C4-2B (cell line): ENCODE measurements at regions not wholly inside any gene's neighbourhood (a gene's known extent, or its start where the extent isn't known, plus 50 kb on each side); places are given as distances from the start of the nearest gene placed in this dataset.

Experiments used
- H3K27ac ChIP-seq: fragments of 450-650 bp; 2 replicates; pipeline ENCODE4 v1.5.1; 2017
- ZFX ChIP-seq: fragments of 450-650 bp; IDR thresholded peaks from 2 replicates; pipeline ENCODE4 v1.6.1; 2017
- TF ChIP-seq, protein P1 (sequence below): fragments of 450-650 bp; conservative IDR thresholded peaks from 2 replicates; pipeline ENCODE4 v1.5.1; 2017; ENCODE audit warnings: mild to moderate bottlenecking

DNA sequence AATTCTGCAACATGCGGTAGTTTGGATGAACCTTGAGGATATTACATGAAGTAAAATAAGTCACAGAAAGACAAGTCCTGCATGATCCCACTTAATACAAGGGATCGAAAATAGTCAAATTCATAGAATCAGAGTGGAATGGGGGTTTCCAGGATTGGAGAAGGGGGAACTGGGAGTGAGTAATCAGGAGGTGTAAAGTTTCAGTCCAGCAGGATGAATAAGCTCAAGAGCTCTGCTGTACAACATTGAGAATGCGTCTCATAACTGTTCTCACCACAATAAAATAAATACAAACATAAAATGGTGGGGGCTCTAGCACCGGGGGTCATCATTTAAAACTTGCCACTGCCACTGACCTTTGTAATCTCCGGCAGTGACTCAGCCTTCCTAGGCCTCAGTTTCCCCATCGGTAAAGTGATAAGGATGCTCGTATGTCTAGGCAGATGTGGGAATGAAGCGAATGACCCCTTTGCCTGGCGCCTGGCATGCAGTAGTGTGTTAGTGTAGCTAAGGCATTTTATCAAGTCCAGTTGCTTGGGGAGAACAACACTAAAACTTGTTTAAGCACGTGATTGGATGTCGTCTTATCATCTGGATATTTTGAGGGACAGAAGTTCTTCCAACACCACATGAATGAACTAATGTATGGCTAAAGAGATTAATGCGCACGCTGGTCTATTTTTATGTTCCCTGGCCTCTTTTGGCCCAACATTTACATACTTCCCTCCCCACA, 421.1 kb downstream of the QKI start:
- no peak overlapping the region for H3K27ac ChIP-seq
- no peak for TF ChIP-seq ZFX
- TF ChIP-seq, protein P1, sequence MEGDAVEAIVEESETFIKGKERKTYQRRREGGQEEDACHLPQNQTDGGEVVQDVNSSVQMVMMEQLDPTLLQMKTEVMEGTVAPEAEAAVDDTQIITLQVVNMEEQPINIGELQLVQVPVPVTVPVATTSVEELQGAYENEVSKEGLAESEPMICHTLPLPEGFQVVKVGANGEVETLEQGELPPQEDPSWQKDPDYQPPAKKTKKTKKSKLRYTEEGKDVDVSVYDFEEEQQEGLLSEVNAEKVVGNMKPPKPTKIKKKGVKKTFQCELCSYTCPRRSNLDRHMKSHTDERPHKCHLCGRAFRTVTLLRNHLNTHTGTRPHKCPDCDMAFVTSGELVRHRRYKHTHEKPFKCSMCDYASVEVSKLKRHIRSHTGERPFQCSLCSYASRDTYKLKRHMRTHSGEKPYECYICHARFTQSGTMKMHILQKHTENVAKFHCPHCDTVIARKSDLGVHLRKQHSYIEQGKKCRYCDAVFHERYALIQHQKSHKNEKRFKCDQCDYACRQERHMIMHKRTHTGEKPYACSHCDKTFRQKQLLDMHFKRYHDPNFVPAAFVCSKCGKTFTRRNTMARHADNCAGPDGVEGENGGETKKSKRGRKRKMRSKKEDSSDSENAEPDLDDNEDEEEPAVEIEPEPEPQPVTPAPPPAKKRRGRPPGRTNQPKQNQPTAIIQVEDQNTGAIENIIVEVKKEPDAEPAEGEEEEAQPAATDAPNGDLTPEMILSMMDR, result no peak

DNA sequence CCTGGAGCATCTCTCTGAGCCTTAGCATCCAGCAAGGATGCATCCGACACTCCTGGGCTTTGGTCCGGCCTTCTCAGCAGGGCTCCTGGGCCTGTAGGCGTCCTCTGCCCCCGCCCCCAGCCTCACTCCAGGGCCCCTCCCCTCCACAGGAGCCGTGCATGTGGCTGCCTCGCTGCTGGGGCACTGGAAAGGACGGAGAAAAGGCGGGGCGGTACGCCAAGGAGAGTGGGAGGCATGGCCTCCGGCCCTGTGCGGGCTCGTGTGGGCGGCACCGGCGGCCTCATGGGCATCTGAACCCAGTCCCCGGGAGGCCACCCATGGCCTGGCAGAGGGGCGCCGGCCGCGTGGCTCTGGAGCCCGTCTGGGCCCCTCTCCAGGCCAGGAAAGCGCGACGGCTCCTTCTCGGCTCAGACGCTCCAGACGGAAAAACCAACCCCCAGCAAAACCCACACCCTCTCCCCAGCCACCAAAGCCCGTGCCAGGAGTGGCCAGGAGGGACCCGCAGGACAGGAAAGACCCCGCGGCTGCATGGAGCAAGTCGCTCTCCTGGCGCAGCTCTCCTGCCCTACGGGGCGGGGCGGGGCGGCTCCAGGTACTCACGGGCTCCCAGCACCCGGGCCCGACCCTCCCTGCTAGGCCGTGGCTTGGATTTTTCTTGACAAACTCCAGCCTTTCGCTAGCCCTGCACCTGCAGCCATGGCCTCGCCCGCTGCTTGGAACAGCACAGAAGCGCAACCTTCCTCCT, 419.9 kb downstream of the QKI start:
- no peak overlapping the region for H3K27ac ChIP-seq
- TF ChIP-seq, protein P1, result no peak
- no peak for TF ChIP-seq ZFX

DNA sequence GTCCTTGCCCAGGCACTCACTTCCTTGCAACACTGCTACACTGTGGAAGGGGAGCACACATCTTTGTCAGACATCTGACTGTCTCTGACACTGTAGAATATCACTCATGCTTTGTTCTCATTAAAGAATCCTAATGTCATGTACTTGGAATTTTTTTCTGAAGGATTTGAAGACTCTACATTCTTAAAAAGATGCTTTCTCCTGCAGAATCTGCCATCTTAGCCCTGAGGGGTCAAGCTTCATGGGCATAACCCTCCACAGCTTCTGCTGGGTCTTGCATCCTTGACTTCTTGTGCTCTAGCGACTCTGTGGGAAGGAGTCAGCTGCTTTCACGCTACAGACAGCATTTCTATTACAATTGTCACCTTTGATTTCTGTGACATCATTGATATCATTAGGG, 417.2 kb downstream of the QKI start:
- TF ChIP-seq, protein P1, result no peak
- no peak for TF ChIP-seq ZFX
- no peak overlapping the region for H3K27ac ChIP-seq

DNA sequence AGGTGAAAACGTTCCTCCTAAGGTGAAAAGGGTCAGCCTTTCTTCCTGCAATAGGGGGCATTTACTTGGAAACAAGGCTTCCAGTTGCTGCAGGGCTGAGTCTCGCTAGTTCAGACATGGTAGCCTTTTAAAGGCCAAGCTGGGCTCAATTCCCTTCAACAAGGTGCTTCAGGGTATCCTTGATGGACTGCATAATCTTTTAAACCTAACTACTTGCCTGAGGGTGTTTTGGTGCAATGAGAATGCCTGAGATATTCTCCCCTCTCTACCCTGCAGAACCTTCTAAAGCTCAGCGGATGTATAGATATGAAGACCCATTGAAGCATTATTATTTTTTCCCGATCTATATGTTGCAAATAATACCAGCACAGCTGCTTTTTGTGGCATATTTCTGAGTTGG, 416.1 kb downstream of the QKI start:
- no peak overlapping the region for H3K27ac ChIP-seq
- no peak for TF ChIP-seq ZFX
- TF ChIP-seq, protein P1, result no peak

DNA sequence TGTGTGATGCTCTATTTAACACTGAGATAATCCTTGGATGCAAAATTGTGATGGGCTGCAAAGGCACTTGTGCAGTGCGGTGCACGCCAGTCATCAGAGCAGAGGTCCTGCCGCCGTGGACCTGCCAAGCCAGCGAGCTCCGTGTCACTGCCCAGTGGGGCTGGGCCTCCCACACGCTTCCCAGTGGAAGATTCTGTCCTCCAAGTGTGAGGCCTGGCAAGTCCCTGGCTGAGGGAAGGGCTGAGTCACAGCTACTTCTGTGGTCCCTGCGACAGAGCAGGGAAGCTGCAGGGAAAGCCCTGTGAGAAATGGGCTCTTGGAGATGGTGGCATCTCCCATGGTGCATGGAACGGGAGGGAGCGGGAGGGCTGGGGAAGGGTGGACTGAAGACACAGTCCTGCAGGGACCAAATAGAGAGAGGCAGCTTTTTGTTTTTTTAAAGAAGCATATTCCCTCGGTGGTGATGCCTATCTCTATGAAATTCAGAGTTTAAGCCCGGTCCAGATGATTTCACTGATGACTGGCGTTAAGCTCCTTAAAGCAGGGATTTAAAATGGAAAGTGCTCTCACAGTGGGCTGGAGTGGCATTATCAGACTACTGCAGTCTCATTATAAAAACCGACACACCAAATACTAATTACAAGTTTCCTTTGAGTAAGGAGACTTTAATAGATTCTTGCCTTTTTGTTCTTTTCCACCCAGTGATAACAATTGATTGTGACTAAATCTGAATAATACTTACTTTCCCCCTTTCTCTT, 413.7 kb downstream of the QKI start:
- TF ChIP-seq, protein P1, result no peak
- TF ChIP-seq ZFX, result no peak
- H3K27ac ChIP-seq, result no peak overlapping the region

DNA sequence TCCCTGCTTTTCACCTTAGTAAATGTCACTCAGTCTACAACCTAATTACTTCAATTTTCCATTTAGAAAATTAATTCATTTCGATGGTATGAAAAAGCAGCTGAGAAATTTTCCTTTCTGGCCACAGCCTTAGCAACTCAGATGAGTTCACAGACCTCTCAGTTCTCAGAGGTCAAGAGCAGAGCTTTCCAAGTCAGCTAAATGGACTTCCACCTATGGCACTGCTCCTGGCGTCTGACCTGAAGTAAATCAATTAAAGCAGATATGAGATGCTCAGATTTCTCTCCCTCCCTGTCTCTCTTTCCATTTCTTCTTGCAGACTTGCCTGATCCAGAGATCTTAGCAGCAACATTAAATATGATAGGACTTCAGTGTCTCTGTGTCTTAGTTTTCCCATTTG, 412.6 kb downstream of the QKI start:
- no peak for TF ChIP-seq ZFX
- TF ChIP-seq, protein P1, result no peak
- H3K27ac ChIP-seq, result no peak overlapping the region

DNA sequence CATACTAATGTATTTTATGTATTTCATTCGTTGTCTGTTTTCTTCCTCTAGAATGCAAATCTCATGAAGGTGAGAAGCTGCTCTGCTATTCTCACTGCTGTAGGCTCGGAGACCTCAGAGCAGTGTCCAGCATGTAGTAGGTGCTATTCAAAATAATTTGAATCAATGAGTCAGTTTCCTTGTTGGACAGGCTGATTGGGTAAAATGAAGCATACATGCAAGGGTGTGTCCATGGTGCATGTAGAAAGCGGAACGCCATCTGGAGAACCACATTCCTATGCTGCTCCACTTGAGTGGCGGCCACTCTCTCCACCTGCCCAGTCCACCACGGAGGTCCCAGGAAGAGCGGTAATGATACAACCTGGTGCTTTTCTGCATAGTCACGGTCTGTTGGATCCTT, 412.1 kb downstream of the QKI start:
- no peak overlapping the region for H3K27ac ChIP-seq
- no peak for TF ChIP-seq ZFX
- TF ChIP-seq, protein P1, result no peak
